Stimulated activated CD8-positive, alpha-beta memory T cell treated with anti-CD3 and anti-CD28 coated beads, Interleukin-12 subunit alpha, Interleukin-12 subunit beta, amount 100 ng/mL, for 4 hours (primary cell): ENCODE measurements at regions not wholly inside any gene's neighbourhood (a gene's known extent, or its start where the extent isn't known, plus 50 kb on each side); places are given as distances from the start of the nearest gene placed in this dataset.

ENCODE experiments used
- DNase-seq: peaks from one replicate; pipeline ENCODE4 v3.0.0-alpha.2; 2020; ENCODE audit warnings: low read depth

DNA sequence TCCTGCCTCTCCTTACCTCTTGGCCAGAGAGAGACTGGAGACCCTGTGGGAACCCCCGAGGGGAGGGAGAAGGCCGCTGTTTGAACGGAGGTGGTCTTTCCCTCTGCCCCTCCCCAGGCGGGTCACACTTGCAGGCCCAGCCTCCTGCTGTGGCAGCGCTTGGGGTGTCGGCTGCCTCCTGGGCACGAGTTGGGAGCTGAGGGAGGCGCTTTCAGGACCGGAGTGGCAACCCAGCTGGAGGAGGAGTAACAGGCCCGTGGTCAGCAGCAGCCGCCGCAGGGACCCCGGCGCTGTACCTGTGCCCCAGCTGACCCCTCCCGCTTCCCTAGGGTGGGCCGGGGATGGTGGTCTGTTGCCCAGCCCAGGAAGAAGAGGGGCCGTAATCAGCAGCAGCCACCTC, 278.3 kb downstream of the SEC14L1 start:
- DNase-seq, result no peak

GRCh38 chr17:77419547-77420094, 278.9 kb downstream of the SEC14L1 start:
- no peak for DNase-seq

DNA sequence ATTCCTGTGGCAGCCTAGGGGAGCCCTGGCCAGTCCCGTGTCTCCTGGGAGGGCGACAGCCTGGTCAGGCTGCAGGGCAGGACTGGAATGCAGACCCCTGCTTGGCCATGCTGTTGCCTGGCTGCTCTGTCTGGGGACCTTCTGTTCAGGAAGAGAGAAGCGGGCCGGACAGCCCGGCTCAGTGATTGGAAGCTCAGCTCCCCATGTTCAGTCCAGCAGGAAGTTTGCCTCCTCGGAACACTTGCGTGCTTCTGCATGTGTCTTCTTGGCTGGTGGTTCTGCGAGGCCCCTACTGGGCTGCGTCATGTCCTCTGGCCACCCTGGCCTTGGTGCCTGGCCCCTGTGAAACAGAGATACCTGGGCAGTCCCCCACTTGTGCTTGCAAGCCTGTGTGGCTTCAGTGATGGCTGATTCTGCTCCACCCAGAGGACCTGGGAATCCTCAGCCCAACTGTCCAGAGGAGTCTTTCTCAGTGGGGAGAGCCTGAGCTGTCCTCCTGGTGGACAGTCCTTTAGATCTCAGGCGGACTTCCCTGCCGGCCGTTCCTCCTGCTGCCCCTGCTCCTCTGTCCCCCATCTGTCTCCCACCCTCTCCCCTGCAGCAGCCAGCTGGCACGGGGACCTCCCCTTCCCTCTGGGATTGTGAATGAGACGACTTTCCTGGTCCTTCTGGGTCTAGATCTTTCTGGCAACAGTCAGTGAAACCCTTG, 279.5 kb downstream of the SEC14L1 start:
- DNase-seq, result no peak

GRCh38 chr17:77420804-77421629, 280.2 kb downstream of the SEC14L1 start:
- DNase-seq, result no peak

- no peak for DNase-seq
Observed at GRCh38 chr17:77421630-77421972, 280.8 kb downstream of the SEC14L1 start.

DNA sequence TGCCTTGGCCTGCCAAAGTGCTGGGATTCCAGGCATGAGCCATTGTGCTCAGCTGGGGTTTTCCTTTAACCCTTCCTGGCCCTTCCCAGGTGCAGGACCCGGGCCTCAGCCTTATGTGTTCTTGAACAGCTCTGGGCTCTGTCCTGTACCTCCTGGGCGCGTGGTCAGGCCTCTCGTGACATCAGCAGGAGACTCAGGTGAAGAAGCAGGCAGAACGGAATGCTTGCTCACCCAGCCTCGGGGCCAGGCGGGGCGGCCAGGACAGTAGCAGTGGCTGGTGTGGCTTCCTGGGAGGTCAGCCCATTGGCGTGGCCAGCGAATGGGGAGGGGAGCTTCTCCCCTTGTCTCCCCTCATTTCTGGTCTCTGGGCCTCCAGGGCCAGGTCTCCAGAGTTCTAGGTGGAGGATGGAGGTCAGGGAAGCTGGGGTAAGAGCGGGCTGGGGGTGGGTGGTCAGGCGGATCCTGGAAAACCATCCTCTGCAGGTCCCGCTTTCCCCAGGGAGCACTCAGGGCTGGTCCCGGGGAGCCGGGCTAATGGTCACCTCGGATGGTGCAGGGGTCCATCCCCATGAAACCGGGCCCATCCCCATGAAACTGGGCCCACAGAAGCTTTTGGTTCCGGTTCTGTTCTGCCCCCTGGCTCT, 281.5 kb downstream of the SEC14L1 start:
- no peak for DNase-seq

DNA sequence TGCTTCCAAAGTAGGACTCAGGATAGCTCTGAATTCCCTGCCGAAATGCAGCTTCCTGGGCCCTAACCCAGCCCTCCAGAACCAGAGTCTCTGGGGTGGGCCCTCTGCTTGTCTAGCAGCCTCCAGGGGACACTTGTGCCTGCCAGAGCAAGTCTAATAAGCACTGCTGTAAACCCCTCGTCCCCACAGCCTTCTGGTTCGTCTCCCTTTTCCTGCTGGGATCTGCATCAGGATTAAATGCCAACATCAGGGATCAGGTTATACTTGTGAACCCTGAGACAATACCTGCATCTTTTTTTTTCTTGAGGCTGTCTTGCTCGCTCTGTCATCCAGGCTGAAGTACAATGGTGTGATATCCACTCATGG, 282.0 kb downstream of the SEC14L1 start:
- no peak for DNase-seq

DNA sequence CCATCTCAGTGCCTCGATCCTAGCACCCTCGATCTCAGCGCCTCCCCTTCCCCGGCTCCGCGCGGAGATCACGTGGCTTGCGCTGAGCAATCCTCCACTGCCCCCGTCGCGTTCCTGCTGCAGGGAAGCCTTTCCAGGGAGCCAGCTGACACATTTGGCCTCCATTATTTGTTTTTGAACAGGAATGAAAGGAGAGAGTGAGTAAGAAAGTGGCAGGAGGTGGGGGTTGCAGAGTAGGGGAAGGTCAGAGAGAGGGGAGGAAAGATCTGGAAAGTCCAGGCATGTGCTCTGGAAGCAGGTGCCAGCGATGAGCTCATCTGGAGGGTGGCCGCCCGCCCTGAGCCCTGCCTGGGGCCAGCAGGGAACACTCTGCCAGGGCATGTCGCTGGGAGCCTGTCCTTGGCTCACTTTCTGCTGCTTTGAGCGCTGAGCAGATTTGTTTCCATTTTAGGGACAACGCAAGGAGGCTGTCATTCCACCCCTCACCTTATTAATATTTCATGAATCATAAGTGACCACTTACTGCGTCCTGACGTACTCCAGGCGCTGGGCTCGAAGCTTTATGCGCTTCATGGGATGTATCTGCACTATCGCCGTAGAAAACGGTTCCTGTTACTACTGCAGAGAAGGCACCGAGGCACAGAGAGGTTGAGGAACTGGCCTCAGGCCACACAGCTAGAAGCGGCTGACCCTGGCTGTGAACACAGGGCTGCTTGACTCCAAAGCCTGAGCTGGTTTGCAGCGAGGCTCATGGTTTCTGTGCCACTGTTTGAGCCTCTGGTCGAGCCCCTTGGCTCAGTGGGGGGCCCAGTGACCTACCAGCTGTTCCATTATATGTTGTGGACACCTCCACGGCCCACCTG, 283.1 kb downstream of the SEC14L1 start:
- no peak for DNase-seq

- no peak for DNase-seq
Observed at GRCh38 chr17:77424585-77425344, 284.0 kb downstream of the SEC14L1 start.

DNA sequence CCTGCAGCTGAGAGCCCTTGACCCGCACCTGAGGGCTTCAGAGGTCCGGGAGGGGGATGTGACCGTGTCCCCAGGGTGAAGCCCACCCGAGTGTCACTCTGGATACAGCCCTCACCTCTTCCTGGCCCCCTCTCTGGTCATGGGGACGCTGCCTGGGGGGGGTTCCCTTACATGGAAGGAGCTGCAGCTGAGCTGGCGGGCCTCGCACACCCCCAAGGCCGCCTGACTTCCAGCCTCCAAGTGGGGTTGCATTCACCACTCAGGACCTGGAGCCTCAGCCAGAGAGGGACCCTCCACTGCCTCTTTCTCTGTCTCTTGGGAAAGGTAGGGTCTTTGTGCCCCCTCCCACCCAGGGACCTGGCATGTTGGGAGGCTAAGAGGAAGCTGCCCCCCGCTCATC, 284.6 kb downstream of the SEC14L1 start:
- no peak for DNase-seq

- DNase-seq, result peak; percentile 66
Observed at GRCh38 chr17:77425791-77426641, 285.2 kb downstream of the SEC14L1 start.

DNA sequence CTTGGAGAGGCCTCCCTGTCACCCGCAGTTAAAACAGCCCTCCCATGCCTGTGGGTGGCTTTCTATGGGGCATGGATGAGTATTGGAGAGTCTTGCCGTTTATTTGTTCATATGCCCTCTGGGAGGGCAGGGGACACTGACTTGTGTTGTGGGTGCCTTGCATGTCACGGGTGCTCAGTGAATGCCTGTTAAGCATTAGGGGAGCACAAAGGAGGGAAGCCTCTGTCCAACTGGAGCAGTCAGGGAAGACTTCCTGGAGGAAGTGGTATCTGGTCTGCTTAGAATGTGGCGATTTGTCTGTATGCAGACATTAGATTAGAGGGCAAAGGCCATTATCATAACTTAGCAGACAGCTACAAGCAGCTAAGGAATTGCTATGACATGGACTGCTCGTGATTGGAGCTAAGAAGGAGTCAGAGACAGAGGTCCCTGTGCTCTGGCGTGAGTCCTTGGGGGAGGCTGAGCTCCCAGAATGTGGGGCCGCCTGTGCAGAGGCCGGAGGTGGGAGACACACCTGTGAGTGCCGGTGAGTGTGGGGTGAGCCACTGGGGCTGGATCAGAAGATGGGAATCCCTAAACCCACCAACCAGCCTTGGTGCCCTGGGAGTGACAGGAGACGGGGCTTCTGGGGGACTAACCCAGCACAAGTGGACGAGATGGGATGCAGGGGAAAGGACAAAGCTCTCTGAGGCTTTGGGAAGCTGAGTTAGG, 286.1 kb downstream of the SEC14L1 start:
- no peak for DNase-seq

DNA sequence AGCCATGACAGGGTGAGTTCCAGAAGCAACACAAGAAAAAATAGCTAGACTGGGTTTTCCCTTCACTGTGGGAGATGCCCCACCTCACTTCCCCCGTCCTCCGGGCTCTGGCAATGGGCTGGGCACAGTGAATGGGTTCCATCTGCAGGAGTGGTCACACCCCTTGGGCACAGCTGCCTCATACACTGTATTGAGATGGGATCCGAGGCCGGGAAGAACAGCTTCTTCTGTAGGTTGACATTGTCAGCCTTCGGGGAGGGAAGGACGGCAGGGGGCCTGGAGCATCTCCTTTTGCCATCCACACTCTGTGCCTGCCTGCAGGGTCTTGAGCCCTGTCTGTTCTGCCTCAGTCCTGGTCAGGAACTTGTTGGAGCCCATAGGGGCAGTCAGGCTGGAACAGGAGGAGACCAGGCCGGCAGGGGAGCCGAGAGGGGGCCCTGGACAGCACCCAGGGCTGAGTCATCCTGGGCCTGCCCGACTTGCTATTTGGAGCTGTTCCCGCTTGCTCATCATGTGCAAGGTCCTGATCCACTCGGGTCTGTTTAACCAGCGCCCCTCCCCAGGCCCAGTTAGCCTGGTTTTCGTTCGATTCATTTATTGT, 286.7 kb downstream of the SEC14L1 start:
- DNase-seq, result no peak

GRCh38 chr17:77428020-77428748, 287.4 kb downstream of the SEC14L1 start:
- no peak for DNase-seq

DNA sequence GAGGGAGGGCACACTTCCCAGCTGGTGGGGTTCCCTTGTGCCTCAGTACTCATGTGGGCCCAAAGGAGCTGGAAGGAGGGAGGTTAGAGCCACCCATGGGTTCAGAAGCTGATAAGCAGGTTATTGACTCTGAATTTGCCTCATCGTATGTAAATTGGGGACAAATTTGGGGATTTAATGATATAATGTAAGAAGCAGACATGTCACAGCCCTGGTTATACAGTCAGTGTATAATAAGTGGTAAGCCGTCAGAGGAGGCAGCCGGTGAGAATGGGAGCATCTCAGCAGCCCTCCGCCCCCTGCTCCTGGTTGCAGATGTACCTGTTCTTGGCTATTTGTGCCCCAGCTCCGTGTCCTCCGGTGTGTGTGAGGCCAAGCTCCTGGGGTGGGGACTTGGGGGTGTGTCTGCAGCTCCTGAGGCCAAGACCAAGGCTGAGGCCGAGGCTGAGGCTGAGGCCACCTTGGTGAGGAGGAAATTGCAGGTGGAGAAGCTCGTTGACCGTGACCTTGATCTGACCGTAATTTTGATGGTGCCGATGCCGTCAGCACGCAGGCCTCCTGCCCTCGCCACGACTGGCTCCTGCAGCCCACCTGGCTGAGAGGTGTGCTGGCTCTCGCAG, 288.1 kb downstream of the SEC14L1 start:
- no peak for DNase-seq

GRCh38 chr17:77429369-77429968, 288.7 kb downstream of the SEC14L1 start:
- DNase-seq, result no peak

GRCh38 chr17:77429969-77430752, 289.4 kb downstream of the SEC14L1 start:
- DNase-seq, result peak; percentile 65
